ENCODE measurements at regions not wholly inside any gene's neighbourhood (a gene's known extent, or its start where the extent isn't known, plus 50 kb on each side); places are given as distances from the start of the nearest gene placed in this dataset.

DNA sequence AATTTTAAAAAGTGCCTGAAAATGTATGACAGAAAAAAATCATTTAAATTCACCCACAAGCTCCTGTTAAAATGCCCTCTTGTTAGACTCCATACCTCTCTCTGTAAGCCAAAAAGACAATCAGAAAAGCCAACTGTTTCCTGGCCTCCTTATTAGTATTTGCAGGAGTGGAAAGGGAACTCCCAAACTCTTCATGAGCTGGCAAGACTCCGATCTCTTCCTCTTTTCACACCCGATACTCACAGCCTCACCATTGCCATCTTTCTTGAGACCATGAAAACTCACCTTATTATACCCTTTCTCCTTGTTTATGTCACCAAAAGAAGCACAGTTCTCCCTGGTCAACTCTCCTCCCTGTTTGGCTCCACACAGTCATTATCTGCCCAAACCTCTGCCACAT lies 197.8 kb downstream of the DMAC1 start:
- H3K4me1 ChIP-seq (ENCODE audit: control insufficient read depth, extremely low read depth, insufficient read depth, low read length): no peaks in the 10 kb centered on the region
- no peak overlapping the region for H2AFZ ChIP-seq (ENCODE audit: low read length)
- H3K79me2 ChIP-seq (ENCODE audit: control insufficient read depth, insufficient read depth, low read length): no peaks in the 10 kb centered on the region
- H3K4me3 ChIP-seq (replicated peaks in 1 of 4; ENCODE audit: control extremely low read depth in 1 of 4, insufficient read depth in 1 of 4, low read depth in 3 of 4, low read length in 4 of 4): no peak overlapping the region
- no peak for DNase-seq (ENCODE audit: low read depth in 2 of 2)
- TF ChIP-seq CTCF (conservative IDR thresholded peaks at IDR 0.05 in 1 of 2, IDR thresholded peaks at IDR 0.05 in 1 of 2; ENCODE audit: low read depth in 1 of 2, low read length in 2 of 2): no peak
- TF ChIP-seq EZH2 (IDR thresholded peaks at IDR 0.05; ENCODE audit: low read length, missing control alignments): no peak
- H3K9ac ChIP-seq (ENCODE audit: insufficient read depth, low read length): no peak overlapping the region
- H3K27ac ChIP-seq (ENCODE audit: insufficient read depth, low read length): no peak overlapping the region
- H3K36me3 ChIP-seq (ENCODE audit: control insufficient read depth, insufficient read depth, low read length): no peaks in the 10 kb centered on the region
- no peaks in the 10 kb centered on the region for H3K27me3 ChIP-seq (ENCODE audit: control insufficient read depth, insufficient read depth, low read length)
- H3K9me3 ChIP-seq (ENCODE audit: control insufficient read depth, insufficient read depth, low read depth, low read length): no peaks in the 10 kb centered on the region
- no peaks in the 10 kb centered on the region for H4K20me1 ChIP-seq (ENCODE audit: control insufficient read depth, extremely low read depth, insufficient read depth, low read length)
- no peak overlapping the region for H3K4me2 ChIP-seq (ENCODE audit: extremely low read depth, insufficient read depth, low read length)

DNA sequence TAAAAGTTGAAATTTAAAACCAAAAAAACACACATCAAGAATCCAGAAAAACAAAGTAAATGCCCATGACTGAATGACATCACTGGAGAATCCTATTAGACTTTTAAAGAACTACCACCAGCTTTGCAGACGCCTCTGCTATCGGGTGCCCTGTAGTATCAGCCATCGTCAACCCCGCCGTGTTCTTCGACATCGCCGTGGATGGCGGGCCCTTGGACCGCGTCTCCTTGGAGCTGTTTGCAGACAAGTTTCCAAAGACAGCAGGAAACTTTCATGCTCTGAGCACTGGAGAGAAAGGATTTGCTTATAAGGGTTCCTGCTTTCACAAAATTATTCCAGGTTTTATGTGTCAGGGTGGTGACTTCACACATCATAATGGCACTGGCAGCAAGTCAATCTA lies 201.9 kb downstream of the DMAC1 start:
- no peak overlapping the region for H3K9ac ChIP-seq (ENCODE audit: insufficient read depth, low read length)
- TF ChIP-seq EZH2 (IDR thresholded peaks at IDR 0.05; ENCODE audit: low read length, missing control alignments) (no peak), CTCF (conservative IDR thresholded peaks at IDR 0.05 in 1 of 2, IDR thresholded peaks at IDR 0.05 in 1 of 2; ENCODE audit: low read depth in 1 of 2, low read length in 2 of 2) (no peak)
- H2AFZ ChIP-seq (ENCODE audit: low read length): no peak overlapping the region
- H3K27me3 ChIP-seq (ENCODE audit: control insufficient read depth, insufficient read depth, low read length): no peaks in the 10 kb centered on the region
- H3K4me3 ChIP-seq (replicated peaks in 1 of 4; ENCODE audit: control extremely low read depth in 1 of 4, insufficient read depth in 1 of 4, low read depth in 3 of 4, low read length in 4 of 4): no peak overlapping the region
- H3K9me3 ChIP-seq (ENCODE audit: control insufficient read depth, insufficient read depth, low read depth, low read length): no peaks in the 10 kb centered on the region
- DNase-seq (ENCODE audit: low read depth in 2 of 2): no peak
- H3K4me1 ChIP-seq (ENCODE audit: control insufficient read depth, extremely low read depth, insufficient read depth, low read length): no peaks in the 10 kb centered on the region
- H3K27ac ChIP-seq (ENCODE audit: insufficient read depth, low read length): no peak overlapping the region
- H3K4me2 ChIP-seq (ENCODE audit: extremely low read depth, insufficient read depth, low read length): no peak overlapping the region
- H3K79me2 ChIP-seq (ENCODE audit: control insufficient read depth, insufficient read depth, low read length): no peaks in the 10 kb centered on the region
- H4K20me1 ChIP-seq (ENCODE audit: control insufficient read depth, extremely low read depth, insufficient read depth, low read length): no peaks in the 10 kb centered on the region
- H3K36me3 ChIP-seq (ENCODE audit: control insufficient read depth, insufficient read depth, low read length): no peaks in the 10 kb centered on the region

DNA sequence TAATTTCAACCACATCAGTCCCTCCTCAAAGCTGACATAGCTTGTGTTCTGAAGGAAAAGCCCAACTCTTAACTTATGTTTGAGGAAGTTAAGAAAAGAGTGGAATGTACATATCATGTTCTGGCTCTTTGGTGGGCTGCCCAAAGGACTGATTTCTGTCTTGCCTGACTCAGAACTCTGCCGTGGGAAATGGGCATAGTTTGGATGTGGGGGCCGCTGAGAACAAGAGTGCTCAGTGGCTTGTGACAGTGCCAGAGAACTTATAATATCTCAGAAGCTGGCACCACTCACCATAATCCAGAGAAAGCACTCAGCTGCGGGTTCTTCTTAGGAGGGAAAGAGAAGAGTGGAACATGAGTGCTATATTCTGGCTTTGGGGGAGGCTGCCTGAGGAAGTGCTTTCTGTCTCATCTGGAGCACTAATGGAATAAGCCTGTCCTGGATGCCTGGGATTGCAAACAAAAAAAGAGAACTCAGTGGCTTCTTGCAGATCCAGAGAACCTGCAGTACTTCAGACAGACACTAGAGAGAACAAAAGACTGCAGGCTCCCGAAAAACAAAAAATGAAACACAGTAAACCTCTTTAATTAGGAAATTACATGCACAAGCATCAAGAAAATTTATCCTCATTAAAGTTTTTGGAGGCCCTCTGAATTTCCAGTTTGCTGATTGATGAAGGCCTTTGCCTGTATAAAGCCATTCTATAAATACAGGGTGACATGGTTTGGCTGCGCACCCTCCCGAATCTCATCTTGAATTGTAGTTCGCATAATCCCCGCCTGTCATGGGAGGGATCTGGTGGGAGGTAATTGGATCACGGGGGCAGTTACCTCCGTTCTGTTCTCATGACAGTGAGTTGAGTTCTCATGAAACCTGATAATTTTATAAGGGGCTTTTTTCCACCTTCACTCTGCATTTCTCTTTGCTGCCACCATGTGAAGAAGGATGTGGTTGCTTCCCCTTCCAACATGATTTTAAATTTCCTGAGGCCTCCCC lies 207.0 kb downstream of the DMAC1 start:
- H4K20me1 ChIP-seq (ENCODE audit: control insufficient read depth, extremely low read depth, insufficient read depth, low read length): no peaks in the 10 kb centered on the region
- no peak overlapping the region for H3K9ac ChIP-seq (ENCODE audit: insufficient read depth, low read length)
- no peak for DNase-seq (ENCODE audit: low read depth in 2 of 2)
- no peak overlapping the region for H3K4me2 ChIP-seq (ENCODE audit: extremely low read depth, insufficient read depth, low read length)
- H3K9me3 ChIP-seq (ENCODE audit: control insufficient read depth, insufficient read depth, low read depth, low read length): no peaks in the 10 kb centered on the region
- no peaks in the 10 kb centered on the region for H3K36me3 ChIP-seq (ENCODE audit: control insufficient read depth, insufficient read depth, low read length)
- no peak overlapping the region for H3K4me3 ChIP-seq (replicated peaks in 1 of 4; ENCODE audit: control extremely low read depth in 1 of 4, insufficient read depth in 1 of 4, low read depth in 3 of 4, low read length in 4 of 4)
- no peaks in the 10 kb centered on the region for H3K79me2 ChIP-seq (ENCODE audit: control insufficient read depth, insufficient read depth, low read length)
- H3K27me3 ChIP-seq (ENCODE audit: control insufficient read depth, insufficient read depth, low read length): no peaks in the 10 kb centered on the region
- H2AFZ ChIP-seq (ENCODE audit: low read length): no peak overlapping the region
- no peak overlapping the region for H3K27ac ChIP-seq (ENCODE audit: insufficient read depth, low read length)
- H3K4me1 ChIP-seq (ENCODE audit: control insufficient read depth, extremely low read depth, insufficient read depth, low read length): no peaks in the 10 kb centered on the region
- TF ChIP-seq CTCF (conservative IDR thresholded peaks at IDR 0.05 in 1 of 2, IDR thresholded peaks at IDR 0.05 in 1 of 2; ENCODE audit: low read depth in 1 of 2, low read length in 2 of 2) (no peak), EZH2 (IDR thresholded peaks at IDR 0.05; ENCODE audit: low read length, missing control alignments) (no peak)

Data from fibroblast of lung (primary cell).